ENCODE measurements at regions not wholly inside any gene's neighbourhood (a gene's known extent, or its start where the extent isn't known, plus 50 kb on each side); places are given as distances from the start of the nearest gene placed in this dataset.
A peak's percentile ranks its signal among the peaks of the same experiment; 100 is the strongest.
"Not testable (repeated sequence)": the region's sequence is repeated elsewhere in the genome, so short reads cannot be mapped to it uniquely, and the experiment has no call there.

DNA sequence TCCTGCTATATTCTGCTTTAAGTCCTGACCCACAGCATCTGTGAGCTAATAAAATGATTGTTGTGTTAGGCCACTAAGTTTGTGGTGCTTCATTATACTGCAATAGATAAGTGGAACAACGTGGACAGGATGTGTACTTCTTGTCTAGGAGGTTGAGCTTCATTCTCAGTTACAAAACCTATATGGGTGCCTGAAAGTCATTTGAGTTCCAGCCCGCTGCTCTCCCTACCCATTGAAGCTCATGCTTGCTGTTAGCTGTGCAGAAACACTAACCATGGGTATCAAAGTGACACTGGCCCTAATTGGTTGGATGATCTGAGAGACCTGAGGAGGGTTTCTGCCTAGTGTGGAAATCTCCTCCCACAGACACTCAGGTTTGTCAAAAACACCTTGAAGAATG is 357.2 kb downstream of the PDCD6IP start:
- DNase-seq (ENCODE audit: insufficient read length, low spot score) (no peak), FAIRE-seq (peak; percentile 74)
- TF ChIP-seq TAF1 (IDR thresholded peaks at IDR 0.05; ENCODE audit: low read depth, low read length) (no peak), POU2F2 (IDR thresholded peaks at IDR 0.05; ENCODE audit: low read depth, low read length) (no peak), PAX5 (IDR thresholded peaks at IDR 0.05; ENCODE audit: insufficient read depth, low read length, severe bottlenecking) (no peak)

DNA sequence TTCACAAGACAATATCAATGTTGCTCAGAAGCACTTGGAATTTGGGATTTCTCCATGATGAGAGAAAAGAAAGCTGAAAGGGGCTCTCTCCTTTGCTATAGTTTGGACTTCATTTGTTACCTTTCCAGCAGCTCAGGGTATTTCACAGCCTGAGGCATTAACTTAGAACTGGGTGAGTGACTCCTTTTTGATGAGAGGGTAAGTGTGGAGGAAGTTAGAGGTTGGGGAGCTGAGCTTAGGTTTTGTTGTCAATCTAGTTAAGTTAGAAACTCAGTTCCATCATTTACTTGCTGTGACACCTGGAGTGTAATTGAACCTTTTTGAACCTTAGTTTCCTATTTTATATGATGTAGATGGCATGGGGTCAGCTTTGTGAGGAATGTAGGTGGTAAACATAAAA is 359.1 kb downstream of the PDCD6IP start:
- FAIRE-seq, result no peak

DNA sequence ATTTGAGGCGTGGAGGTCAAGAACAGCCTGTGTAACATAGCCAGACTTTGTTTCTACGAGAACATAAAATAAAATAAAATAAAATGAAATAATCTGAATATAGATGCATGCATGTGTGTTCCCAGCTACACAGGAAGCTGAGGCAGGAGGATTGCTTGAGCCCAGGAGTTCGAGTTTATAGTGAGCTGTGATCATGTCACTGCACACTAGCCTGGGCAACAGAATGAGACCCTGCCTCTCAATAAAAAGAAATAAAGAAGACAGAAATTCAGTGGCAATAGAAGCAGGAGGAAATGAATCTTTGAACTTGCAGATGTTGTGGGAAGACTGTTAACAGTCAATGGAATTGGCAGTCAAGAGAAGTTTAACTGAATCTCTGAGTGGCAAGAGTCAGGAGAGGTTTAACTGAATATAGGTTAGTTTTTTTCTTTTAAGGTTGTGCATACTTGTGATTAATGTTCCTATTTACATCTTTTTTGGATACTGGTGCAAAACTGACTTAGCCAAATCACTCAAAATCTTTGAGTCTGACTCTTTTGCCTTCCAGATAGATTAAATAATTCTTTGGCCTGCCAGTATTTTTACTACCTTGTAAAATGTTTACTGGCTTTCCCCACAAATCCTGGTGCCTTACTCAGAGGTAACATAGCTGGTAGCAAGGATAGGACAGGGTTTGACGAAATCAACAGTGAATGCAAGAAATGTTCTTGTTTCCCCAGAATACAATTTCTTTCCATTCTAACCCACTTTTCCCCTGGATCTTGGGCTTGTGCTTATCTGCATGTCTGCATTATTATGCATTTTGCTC is 361.4 kb downstream of the PDCD6IP start:
- no peak for TF ChIP-seq POLR2AphosphoS5 (IDR thresholded peaks at IDR 0.05; ENCODE audit: low read depth, low read length)
- no peak for TF ChIP-seq POU2F2 (IDR thresholded peaks at IDR 0.05; ENCODE audit: low read depth, low read length)
- TF ChIP-seq SPI1 (IDR thresholded peaks at IDR 0.05; ENCODE audit: low read depth, low read length), result no peak
- TF ChIP-seq TAF1 (IDR thresholded peaks at IDR 0.05; ENCODE audit: low read depth, low read length), result no peak
- no peak for TF ChIP-seq POLR2A (IDR thresholded peaks at IDR 0.05; ENCODE audit: low read depth, low read length)
- TF ChIP-seq PAX5 (IDR thresholded peaks at IDR 0.05; ENCODE audit: insufficient read depth, low read length, severe bottlenecking), result no peak
- no peak for DNase-seq (ENCODE audit: insufficient read length, low spot score)
- FAIRE-seq, result no peak

More for the DNA sequence above, 359.1 kb downstream of the PDCD6IP start:
- no peak for DNase-seq (ENCODE audit: insufficient read length, low spot score)
- TF ChIP-seq POLR2AphosphoS5 (IDR thresholded peaks at IDR 0.05; ENCODE audit: low read depth, low read length) (no peak), TAF1 (IDR thresholded peaks at IDR 0.05; ENCODE audit: low read depth, low read length) (no peak), SPI1 (IDR thresholded peaks at IDR 0.05; ENCODE audit: low read depth, low read length) (no peak), POLR2A (IDR thresholded peaks at IDR 0.05; ENCODE audit: low read depth, low read length) (no peak), PAX5 (IDR thresholded peaks at IDR 0.05; ENCODE audit: insufficient read depth, low read length, severe bottlenecking) (no peak), POU2F2 (IDR thresholded peaks at IDR 0.05; ENCODE audit: low read depth, low read length) (no peak)

DNA sequence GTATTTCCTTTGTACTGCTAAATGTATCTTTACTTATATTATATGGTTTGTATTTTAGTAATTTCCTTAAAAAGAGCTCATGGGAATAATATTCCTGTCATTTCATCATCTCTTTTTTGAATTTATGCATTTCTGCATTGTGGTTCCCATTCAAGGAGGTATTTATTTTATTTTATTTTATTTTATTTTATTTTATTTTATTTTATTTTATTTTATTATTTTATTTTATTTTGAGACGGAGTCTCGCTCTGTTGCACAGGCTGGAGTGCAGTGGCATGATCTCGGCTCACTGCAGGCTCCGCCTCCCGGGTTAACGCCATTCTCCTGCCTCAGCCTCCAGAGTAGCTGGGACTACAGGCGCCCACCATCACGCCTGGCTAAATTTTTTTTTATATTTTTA is 371.2 kb downstream of the PDCD6IP start:
- not testable (repeated sequence) for DNase-seq (ENCODE audit: insufficient read length, low spot score); FAIRE-seq

DNA sequence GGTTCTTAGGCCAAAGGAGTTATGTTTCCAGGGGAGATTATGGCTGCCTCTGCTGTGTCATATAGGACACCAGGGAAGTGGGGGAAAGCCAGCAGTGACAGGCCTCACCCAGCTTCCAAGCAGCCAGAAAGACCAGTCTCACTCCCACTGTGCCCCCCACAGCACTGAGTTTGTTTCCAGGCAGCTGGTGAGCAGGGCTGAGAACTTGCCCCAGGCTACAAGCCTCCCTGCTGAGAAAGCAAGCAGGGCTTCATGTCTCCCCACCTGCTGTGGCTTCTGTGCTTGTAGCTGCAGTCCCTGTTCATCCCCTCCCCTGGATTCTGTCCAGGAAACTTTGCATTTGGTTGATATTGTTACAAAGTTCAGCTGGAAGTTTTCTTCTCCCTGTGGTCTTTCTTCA is 376.3 kb downstream of the PDCD6IP start:
- no peak for FAIRE-seq
- TF ChIP-seq SPI1 (IDR thresholded peaks at IDR 0.05; ENCODE audit: low read depth, low read length) (no peak), TAF1 (IDR thresholded peaks at IDR 0.05; ENCODE audit: low read depth, low read length) (no peak), POLR2AphosphoS5 (IDR thresholded peaks at IDR 0.05; ENCODE audit: low read depth, low read length) (no peak), POLR2A (IDR thresholded peaks at IDR 0.05; ENCODE audit: low read depth, low read length) (no peak), PAX5 (IDR thresholded peaks at IDR 0.05; ENCODE audit: insufficient read depth, low read length, severe bottlenecking) (no peak), POU2F2 (IDR thresholded peaks at IDR 0.05; ENCODE audit: low read depth, low read length) (no peak)
- no peak for DNase-seq (ENCODE audit: insufficient read length, low spot score)

DNA sequence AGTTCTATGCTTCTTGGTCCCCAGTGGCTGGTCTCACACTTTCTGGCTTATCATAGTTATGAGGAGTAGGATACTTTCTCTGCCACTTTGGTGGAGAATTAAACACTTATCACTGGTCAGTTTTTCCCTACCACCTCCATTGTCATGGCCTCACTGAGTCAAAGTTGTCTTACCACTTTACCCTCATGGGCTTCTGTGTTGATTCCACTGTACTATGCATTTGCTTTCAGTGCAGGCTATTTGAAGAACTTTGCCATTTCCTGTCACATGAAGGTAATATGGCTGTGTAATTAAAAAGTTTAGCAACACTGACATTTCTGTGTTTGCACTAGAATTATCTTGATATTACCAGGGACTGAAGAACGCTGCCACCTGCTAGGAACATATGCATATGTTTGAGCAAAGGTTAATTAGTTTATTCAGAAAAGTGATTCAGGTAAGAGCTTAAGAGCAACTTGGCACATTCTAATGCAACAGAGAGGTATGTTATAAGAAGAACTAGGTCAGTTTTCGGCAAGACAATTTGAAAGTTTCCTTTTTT is 377.3 kb downstream of the PDCD6IP start:
- no peak for DNase-seq (ENCODE audit: insufficient read length, low spot score)
- TF ChIP-seq POLR2A (IDR thresholded peaks at IDR 0.05; ENCODE audit: low read depth, low read length), result no peak
- TF ChIP-seq TAF1 (IDR thresholded peaks at IDR 0.05; ENCODE audit: low read depth, low read length), result no peak
- no peak for TF ChIP-seq PAX5 (IDR thresholded peaks at IDR 0.05; ENCODE audit: insufficient read depth, low read length, severe bottlenecking)
- TF ChIP-seq SPI1 (IDR thresholded peaks at IDR 0.05; ENCODE audit: low read depth, low read length), result no peak
- no peak for TF ChIP-seq POU2F2 (IDR thresholded peaks at IDR 0.05; ENCODE audit: low read depth, low read length)
- no peak for TF ChIP-seq POLR2AphosphoS5 (IDR thresholded peaks at IDR 0.05; ENCODE audit: low read depth, low read length)

DNA sequence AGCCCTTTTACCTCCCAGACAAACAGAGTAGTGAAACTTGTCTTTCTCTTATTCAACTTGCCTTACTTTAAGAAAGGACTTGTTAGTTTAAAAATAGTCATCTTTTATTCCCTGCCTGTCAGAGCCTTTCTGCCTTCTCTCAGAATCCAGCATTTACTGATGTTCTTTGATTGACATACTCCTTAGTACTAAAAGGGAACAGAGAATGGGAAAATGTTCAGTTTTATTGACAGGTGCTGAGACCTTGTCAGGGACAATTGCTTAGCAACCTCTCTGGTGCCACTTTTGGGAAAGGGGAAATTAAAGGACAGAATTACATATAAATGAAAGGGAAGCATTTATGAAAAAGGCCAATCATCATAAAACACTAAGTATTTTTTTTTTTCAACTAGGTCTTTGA is 378.3 kb downstream of the PDCD6IP start:
- FAIRE-seq, result no peak
- DNase-seq (ENCODE audit: insufficient read length, low spot score), result no peak
- TF ChIP-seq POLR2AphosphoS5 (IDR thresholded peaks at IDR 0.05; ENCODE audit: low read depth, low read length), result no peak
- no peak for TF ChIP-seq TAF1 (IDR thresholded peaks at IDR 0.05; ENCODE audit: low read depth, low read length)
- no peak for TF ChIP-seq POLR2A (IDR thresholded peaks at IDR 0.05; ENCODE audit: low read depth, low read length)
- TF ChIP-seq SPI1 (IDR thresholded peaks at IDR 0.05; ENCODE audit: low read depth, low read length), result no peak
- no peak for TF ChIP-seq PAX5 (IDR thresholded peaks at IDR 0.05; ENCODE audit: insufficient read depth, low read length, severe bottlenecking)
- no peak for TF ChIP-seq POU2F2 (IDR thresholded peaks at IDR 0.05; ENCODE audit: low read depth, low read length)

More for the DNA sequence above, 377.3 kb downstream of the PDCD6IP start:
- no peak for FAIRE-seq

DNA sequence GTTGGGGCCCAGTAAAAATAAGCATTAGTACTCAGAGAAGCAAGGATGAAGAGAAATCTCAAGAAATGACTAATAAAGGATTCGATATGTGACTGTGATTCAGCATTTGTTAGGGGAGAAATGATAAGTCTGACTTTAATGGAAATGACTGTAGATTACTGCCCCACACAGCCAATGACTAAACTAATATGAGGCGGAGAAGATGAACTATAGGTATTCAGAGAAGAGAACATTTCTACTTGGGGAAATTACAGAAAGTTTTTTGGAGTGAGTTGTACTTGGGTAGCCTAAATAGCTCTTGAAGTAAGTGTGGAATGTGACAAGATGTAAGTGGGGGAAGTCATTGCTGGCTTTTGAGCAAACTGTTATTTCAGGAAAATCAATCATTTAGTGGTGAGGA is 380.0 kb downstream of the PDCD6IP start:
- TF ChIP-seq POLR2A (IDR thresholded peaks at IDR 0.05; ENCODE audit: low read depth, low read length), result no peak
- no peak for TF ChIP-seq POLR2AphosphoS5 (IDR thresholded peaks at IDR 0.05; ENCODE audit: low read depth, low read length)
- TF ChIP-seq SPI1 (IDR thresholded peaks at IDR 0.05; ENCODE audit: low read depth, low read length), result no peak
- TF ChIP-seq PAX5 (IDR thresholded peaks at IDR 0.05; ENCODE audit: insufficient read depth, low read length, severe bottlenecking), result no peak
- no peak for TF ChIP-seq POU2F2 (IDR thresholded peaks at IDR 0.05; ENCODE audit: low read depth, low read length)
- no peak for TF ChIP-seq TAF1 (IDR thresholded peaks at IDR 0.05; ENCODE audit: low read depth, low read length)
- DNase-seq (ENCODE audit: insufficient read length, low spot score) (no peak), FAIRE-seq (no peak)

DNA sequence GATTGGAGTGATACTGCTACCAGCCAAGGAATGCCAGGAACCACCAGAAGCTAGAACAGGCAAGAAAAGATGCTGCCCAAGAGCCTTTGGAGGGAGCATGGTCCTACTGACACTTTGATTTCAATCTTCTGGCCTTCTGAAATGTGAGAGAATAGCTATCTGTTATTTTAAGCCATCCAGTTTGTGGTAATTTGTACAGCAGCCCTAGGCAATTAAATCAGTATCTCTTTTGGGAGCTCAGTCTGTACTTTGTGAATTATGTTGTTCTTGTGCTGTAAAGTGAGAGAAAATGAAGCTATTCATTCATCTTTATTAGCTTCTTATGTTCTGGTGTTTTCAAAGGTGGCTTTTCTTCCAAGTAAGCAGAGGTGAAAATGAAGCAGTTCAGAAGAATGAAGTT is 381.3 kb downstream of the PDCD6IP start:
- DNase-seq (ENCODE audit: insufficient read length, low spot score) (no peak), FAIRE-seq (no peak)
- TF ChIP-seq POLR2AphosphoS5 (IDR thresholded peaks at IDR 0.05; ENCODE audit: low read depth, low read length), result no peak
- TF ChIP-seq PAX5 (IDR thresholded peaks at IDR 0.05; ENCODE audit: insufficient read depth, low read length, severe bottlenecking), result no peak
- no peak for TF ChIP-seq SPI1 (IDR thresholded peaks at IDR 0.05; ENCODE audit: low read depth, low read length)

DNA sequence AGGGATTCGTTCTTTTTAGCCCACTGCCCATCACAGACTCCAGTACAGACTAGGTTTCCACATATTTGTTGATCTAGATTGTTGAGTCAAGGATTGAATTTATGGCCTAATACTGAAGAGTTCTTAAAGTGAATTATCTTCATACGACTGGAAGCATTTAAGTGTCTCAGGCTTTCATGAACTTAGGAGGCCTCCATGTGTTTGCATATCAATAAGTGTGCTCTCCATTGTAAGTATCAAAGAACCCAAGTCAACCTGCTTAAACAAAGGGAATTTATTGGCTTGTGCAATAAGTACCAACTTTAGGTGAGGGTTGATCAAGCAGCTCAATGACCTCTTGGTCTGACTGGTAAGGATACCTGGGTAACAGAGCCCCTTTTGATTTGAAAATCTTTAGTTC is 382.1 kb downstream of the PDCD6IP start:
- TF ChIP-seq SPI1 (IDR thresholded peaks at IDR 0.05; ENCODE audit: low read depth, low read length), result no peak
- no peak for DNase-seq (ENCODE audit: insufficient read length, low spot score)
- FAIRE-seq, result no peak
